ENCODE measurements at regions not wholly inside any gene's neighbourhood (a gene's known extent, or its start where the extent isn't known, plus 50 kb on each side); places are given as distances from the start of the nearest gene placed in this dataset.

GRCh38 chr10:107708981-107709380, 544.5 kb upstream of the SORCS1 start:
- no peak overlapping the region for H3K4me3 ChIP-seq (ENCODE audit: low read depth, low read length)
- H3K36me3 ChIP-seq (ENCODE audit: control insufficient read depth, insufficient read depth, low read length), result no peaks in the 10 kb centered on the region
- no peaks in the 10 kb centered on the region for H3K9me3 ChIP-seq (ENCODE audit: control insufficient read depth, insufficient read depth, low read length)
- no peak overlapping the region for H3K9ac ChIP-seq (ENCODE audit: low read depth, low read length)
- no peaks in the 10 kb centered on the region for H3K4me1 ChIP-seq (ENCODE audit: control insufficient read depth, insufficient read depth, low read length)
- H3K27me3 ChIP-seq (ENCODE audit: control insufficient read depth, insufficient read depth, low read length), result no peaks in the 10 kb centered on the region

- no peaks in the 10 kb centered on the region for H3K9me3 ChIP-seq (ENCODE audit: control insufficient read depth, insufficient read depth, low read length)
- H3K9ac ChIP-seq (ENCODE audit: low read depth, low read length), result no peak overlapping the region
- H3K27me3 ChIP-seq (ENCODE audit: control insufficient read depth, insufficient read depth, low read length), result no peaks in the 10 kb centered on the region
- no peaks in the 10 kb centered on the region for H3K4me1 ChIP-seq (ENCODE audit: control insufficient read depth, insufficient read depth, low read length)
- no peaks in the 10 kb centered on the region for H3K36me3 ChIP-seq (ENCODE audit: control insufficient read depth, insufficient read depth, low read length)
- H3K4me3 ChIP-seq (ENCODE audit: low read depth, low read length), result no peak overlapping the region
Observed at GRCh38 chr10:107706096-107706725, 541.7 kb upstream of the SORCS1 start.

DNA sequence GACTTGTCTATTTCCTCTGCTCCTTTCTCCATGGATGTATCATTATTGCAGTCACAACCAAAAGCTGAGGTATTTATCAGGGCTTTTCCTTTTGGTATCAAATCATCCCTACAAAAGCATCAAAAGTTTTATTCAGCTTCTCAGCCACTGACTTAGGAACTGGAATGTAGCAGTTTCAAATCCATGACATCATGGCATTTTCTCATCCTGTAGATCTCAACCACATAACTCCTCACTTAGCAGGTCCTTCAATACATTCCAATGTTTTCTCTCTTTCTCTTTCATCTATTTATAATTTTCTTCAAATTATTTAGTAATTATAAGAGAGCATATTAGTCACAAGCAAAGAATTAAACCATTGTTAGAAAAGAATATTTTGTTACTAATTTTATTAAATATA, 537.4 kb upstream of the SORCS1 start:
- Histone ChIP-seq H3K36me3 (ENCODE audit: control insufficient read depth, insufficient read depth, low read length) (no peaks in the 10 kb centered on the region), H3K9ac (ENCODE audit: low read depth, low read length) (no peak overlapping the region), H3K9me3 (ENCODE audit: control insufficient read depth, insufficient read depth, low read length) (no peaks in the 10 kb centered on the region), H3K27me3 (ENCODE audit: control insufficient read depth, insufficient read depth, low read length) (no peaks in the 10 kb centered on the region), H3K4me1 (ENCODE audit: control insufficient read depth, insufficient read depth, low read length) (no peaks in the 10 kb centered on the region), H3K4me3 (ENCODE audit: low read depth, low read length) (no peak overlapping the region)

- no peak overlapping the region for H3K4me3 ChIP-seq (ENCODE audit: low read depth, low read length)
- no peaks in the 10 kb centered on the region for H3K9me3 ChIP-seq (ENCODE audit: control insufficient read depth, insufficient read depth, low read length)
- H3K36me3 ChIP-seq (ENCODE audit: control insufficient read depth, insufficient read depth, low read length), result no peaks in the 10 kb centered on the region
- no peaks in the 10 kb centered on the region for H3K27me3 ChIP-seq (ENCODE audit: control insufficient read depth, insufficient read depth, low read length)
- H3K9ac ChIP-seq (ENCODE audit: low read depth, low read length), result no peak overlapping the region
- H3K4me1 ChIP-seq (ENCODE audit: control insufficient read depth, insufficient read depth, low read length), result no peaks in the 10 kb centered on the region
Observed at GRCh38 chr10:107692072-107692471, 527.6 kb upstream of the SORCS1 start.

DNA sequence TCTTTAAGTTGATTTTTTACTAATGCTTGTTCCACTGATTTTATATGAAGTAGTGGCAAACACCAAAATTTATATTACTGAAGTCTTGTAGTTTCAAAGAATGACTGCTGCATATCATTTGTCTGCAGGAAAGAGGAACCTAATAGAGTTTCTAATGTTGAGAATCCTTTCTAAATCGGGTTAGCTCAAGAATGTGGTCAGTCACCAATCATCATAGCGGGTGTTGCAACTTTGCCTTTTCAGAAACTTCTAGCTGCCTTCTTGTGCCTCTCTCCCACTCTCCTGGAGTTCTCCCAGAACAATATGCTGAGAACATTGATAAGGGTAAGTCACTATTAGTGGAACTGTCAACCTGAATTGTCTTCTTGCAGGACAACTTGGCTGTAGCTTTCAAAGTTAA, 524.8 kb upstream of the SORCS1 start:
- H3K4me3 ChIP-seq (ENCODE audit: low read depth, low read length), result no peak overlapping the region
- H3K4me1 ChIP-seq (ENCODE audit: control insufficient read depth, insufficient read depth, low read length), result no peaks in the 10 kb centered on the region
- H3K27me3 ChIP-seq (ENCODE audit: control insufficient read depth, insufficient read depth, low read length), result no peaks in the 10 kb centered on the region
- H3K9ac ChIP-seq (ENCODE audit: low read depth, low read length), result no peak overlapping the region
- no peaks in the 10 kb centered on the region for H3K36me3 ChIP-seq (ENCODE audit: control insufficient read depth, insufficient read depth, low read length)
- no peaks in the 10 kb centered on the region for H3K9me3 ChIP-seq (ENCODE audit: control insufficient read depth, insufficient read depth, low read length)

DNA sequence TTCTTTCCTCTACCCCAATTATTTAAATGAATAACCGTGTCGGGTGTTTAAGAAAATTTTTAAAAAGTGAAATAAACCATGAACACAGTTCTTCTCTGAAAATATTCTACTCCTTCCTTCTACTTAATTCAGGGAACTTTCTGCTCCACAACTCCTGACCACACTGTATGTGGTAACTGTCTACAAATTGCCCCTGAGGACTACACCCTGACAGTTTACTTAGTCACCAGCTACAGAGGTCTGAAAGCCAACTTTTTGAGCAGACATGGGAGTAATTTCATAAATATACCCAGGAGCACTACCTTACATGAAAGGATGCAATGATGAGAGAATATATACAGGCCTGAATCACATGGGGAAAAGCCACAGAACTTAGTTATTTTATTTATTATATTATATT, 523.2 kb upstream of the SORCS1 start:
- Histone ChIP-seq H3K27me3 (ENCODE audit: control insufficient read depth, insufficient read depth, low read length) (no peaks in the 10 kb centered on the region), H3K9ac (ENCODE audit: low read depth, low read length) (no peak overlapping the region), H3K4me1 (ENCODE audit: control insufficient read depth, insufficient read depth, low read length) (no peaks in the 10 kb centered on the region), H3K9me3 (ENCODE audit: control insufficient read depth, insufficient read depth, low read length) (no peaks in the 10 kb centered on the region), H3K36me3 (ENCODE audit: control insufficient read depth, insufficient read depth, low read length) (no peaks in the 10 kb centered on the region), H3K4me3 (ENCODE audit: low read depth, low read length) (no peak overlapping the region)

DNA sequence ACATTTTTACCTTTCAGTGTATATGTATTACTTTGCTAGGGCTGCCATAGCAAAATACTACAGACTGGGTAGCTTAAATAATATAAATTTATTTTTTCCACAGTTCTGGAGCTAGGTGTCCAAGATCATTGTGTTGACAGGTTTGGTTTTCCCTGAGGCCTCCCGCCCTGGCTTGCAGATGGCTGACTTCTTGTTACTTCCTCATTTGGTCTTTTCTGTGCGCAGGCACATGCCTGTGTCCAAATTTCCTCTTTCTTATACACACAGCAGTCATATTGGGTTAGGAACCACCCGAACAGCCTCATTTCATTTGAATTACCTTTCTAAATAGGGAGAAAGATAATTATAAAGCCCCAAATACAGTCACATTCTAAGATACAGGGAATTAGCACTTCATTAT, 521.6 kb upstream of the SORCS1 start:
- Histone ChIP-seq H3K4me3 (ENCODE audit: low read depth, low read length) (no peak overlapping the region), H3K36me3 (ENCODE audit: control insufficient read depth, insufficient read depth, low read length) (no peaks in the 10 kb centered on the region), H3K9me3 (ENCODE audit: control insufficient read depth, insufficient read depth, low read length) (no peaks in the 10 kb centered on the region), H3K4me1 (ENCODE audit: control insufficient read depth, insufficient read depth, low read length) (no peaks in the 10 kb centered on the region), H3K9ac (ENCODE audit: low read depth, low read length) (no peak overlapping the region), H3K27me3 (ENCODE audit: control insufficient read depth, insufficient read depth, low read length) (no peaks in the 10 kb centered on the region)

DNA sequence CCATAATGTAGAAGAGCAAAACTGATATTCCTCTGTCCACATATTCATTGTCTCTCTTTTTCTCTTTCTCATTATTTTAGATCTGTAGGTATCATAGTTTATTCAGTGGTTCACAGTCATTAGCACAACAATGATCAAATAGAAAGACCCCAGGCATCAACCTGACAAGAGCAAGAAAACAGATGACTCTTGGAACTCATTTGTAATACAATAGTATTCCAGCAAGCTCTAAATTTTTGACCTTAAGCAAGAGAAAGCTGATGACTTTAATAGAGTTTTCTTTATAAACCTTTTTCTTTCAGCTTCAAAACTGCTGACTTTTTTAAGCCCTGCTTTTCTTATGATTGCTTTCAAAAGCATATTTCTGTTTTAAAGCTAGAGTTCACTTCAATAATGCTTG, 507.5 kb upstream of the SORCS1 start:
- H3K9me3 ChIP-seq (ENCODE audit: control insufficient read depth, insufficient read depth, low read length), result no peaks in the 10 kb centered on the region
- no peaks in the 10 kb centered on the region for H3K4me1 ChIP-seq (ENCODE audit: control insufficient read depth, insufficient read depth, low read length)
- H3K27me3 ChIP-seq (ENCODE audit: control insufficient read depth, insufficient read depth, low read length), result no peaks in the 10 kb centered on the region
- H3K9ac ChIP-seq (ENCODE audit: low read depth, low read length), result no peak overlapping the region
- no peak overlapping the region for H3K4me3 ChIP-seq (ENCODE audit: low read depth, low read length)
- H3K36me3 ChIP-seq (ENCODE audit: control insufficient read depth, insufficient read depth, low read length), result no peaks in the 10 kb centered on the region

- H3K4me3 ChIP-seq (ENCODE audit: low read depth, low read length), result no peak overlapping the region
- no peak overlapping the region for H3K9ac ChIP-seq (ENCODE audit: low read depth, low read length)
- no peaks in the 10 kb centered on the region for H3K36me3 ChIP-seq (ENCODE audit: control insufficient read depth, insufficient read depth, low read length)
- H3K27me3 ChIP-seq (ENCODE audit: control insufficient read depth, insufficient read depth, low read length), result no peaks in the 10 kb centered on the region
- no peaks in the 10 kb centered on the region for H3K9me3 ChIP-seq (ENCODE audit: control insufficient read depth, insufficient read depth, low read length)
- H3K4me1 ChIP-seq (ENCODE audit: control insufficient read depth, insufficient read depth, low read length), result no peaks in the 10 kb centered on the region
Observed at GRCh38 chr10:107666214-107666613, 501.7 kb upstream of the SORCS1 start.

- H3K4me1 ChIP-seq (ENCODE audit: control insufficient read depth, insufficient read depth, low read length), result no peaks in the 10 kb centered on the region
- no peak overlapping the region for H3K9ac ChIP-seq (ENCODE audit: low read depth, low read length)
- no peaks in the 10 kb centered on the region for H3K9me3 ChIP-seq (ENCODE audit: control insufficient read depth, insufficient read depth, low read length)
- H3K36me3 ChIP-seq (ENCODE audit: control insufficient read depth, insufficient read depth, low read length), result no peaks in the 10 kb centered on the region
- H3K27me3 ChIP-seq (ENCODE audit: control insufficient read depth, insufficient read depth, low read length), result no peaks in the 10 kb centered on the region
- no peak overlapping the region for H3K4me3 ChIP-seq (ENCODE audit: low read depth, low read length)
Observed at GRCh38 chr10:107665459-107665858, 501.0 kb upstream of the SORCS1 start.

DNA sequence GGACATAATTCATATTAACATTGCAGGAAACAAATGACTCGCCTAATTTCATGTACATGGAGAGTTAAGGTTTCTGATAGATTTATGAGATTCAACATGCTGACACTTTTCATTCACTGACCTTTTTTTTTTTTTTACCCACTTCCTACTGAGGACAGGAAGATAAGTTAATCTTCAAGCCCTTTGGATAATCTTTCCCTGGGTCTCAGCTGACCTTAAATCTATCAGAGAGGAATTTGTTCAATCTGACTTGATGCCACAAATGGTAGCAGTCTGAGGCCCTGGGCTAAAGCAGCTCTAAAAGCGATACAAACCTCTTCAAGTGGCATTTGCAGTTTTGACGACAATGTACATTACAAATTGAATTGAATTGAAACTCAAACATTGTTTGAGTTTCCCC, 493.3 kb upstream of the SORCS1 start:
- Histone ChIP-seq H3K27me3 (ENCODE audit: control insufficient read depth, insufficient read depth, low read length) (no peaks in the 10 kb centered on the region), H3K9ac (ENCODE audit: low read depth, low read length) (no peak overlapping the region), H3K4me1 (ENCODE audit: control insufficient read depth, insufficient read depth, low read length) (no peaks in the 10 kb centered on the region), H3K4me3 (ENCODE audit: low read depth, low read length) (no peak overlapping the region), H3K36me3 (ENCODE audit: control insufficient read depth, insufficient read depth, low read length) (no peaks in the 10 kb centered on the region), H3K9me3 (ENCODE audit: control insufficient read depth, insufficient read depth, low read length) (no peaks in the 10 kb centered on the region)

- no peak overlapping the region for H3K9ac ChIP-seq (ENCODE audit: low read depth, low read length)
- no peaks in the 10 kb centered on the region for H3K9me3 ChIP-seq (ENCODE audit: control insufficient read depth, insufficient read depth, low read length)
- H3K4me3 ChIP-seq (ENCODE audit: low read depth, low read length), result no peak overlapping the region
- no peaks in the 10 kb centered on the region for H3K36me3 ChIP-seq (ENCODE audit: control insufficient read depth, insufficient read depth, low read length)
- no peaks in the 10 kb centered on the region for H3K4me1 ChIP-seq (ENCODE audit: control insufficient read depth, insufficient read depth, low read length)
- H3K27me3 ChIP-seq (ENCODE audit: control insufficient read depth, insufficient read depth, low read length), result no peaks in the 10 kb centered on the region
Observed at GRCh38 chr10:107656932-107657331, 492.4 kb upstream of the SORCS1 start.

All from iPS-15b (cell line).